CD8-positive, alpha-beta memory T cell (primary cell): ENCODE measurements at regions not wholly inside any gene's neighbourhood (a gene's known extent, or its start where the extent isn't known, plus 50 kb on each side); places are given as distances from the start of the nearest gene placed in this dataset.

ENCODE experiments used
- CTCF ChIA-PET: fragments of 350-600 bp; sonication (Branson Sonifier 250); formaldehyde crosslinking; loops from one replicate; lab custom pipeline; 2021; ENCODE audit warnings: antibody characterized with exemption; lab: Charles Lee
- POLR2A ChIA-PET: fragments of 350-600 bp; sonication (Branson Sonifier 250); formaldehyde crosslinking; loops from one replicate; lab custom pipeline; 2021; ENCODE audit warnings: antibody characterized with exemption; lab: Charles Lee
- DNase-seq, 5 donors: peaks; one replicate each; pipeline versions ENCODE4 v3.0.0 to v3.0.0-alpha.2; 2020 to 2022; ENCODE audit warnings: mixed read lengths in 1 of 5
- H3K27ac ChIP-seq: one replicate; pipeline ENCODE4 v1.7.0; 2013; ENCODE audit warnings: low read depth, mild to moderate bottlenecking, low read length, moderate library complexity
- H3K27me3 ChIP-seq: 2 replicates; pipeline ENCODE4 v1.7.0; 2013; ENCODE audit warnings: low read length, mild to moderate bottlenecking; ENCODE audit not compliant: insufficient read depth, poor library complexity, severe bottlenecking
- H3K36me3 ChIP-seq: 2 replicates; pipeline ENCODE4 v1.7.0; 2013; ENCODE audit warnings: mild to moderate bottlenecking, low read length, moderate library complexity; ENCODE audit not compliant: insufficient read depth
- H3K4me1 ChIP-seq: 2 replicates; pipeline ENCODE4 v1.7.0; 2013; ENCODE audit warnings: mild to moderate bottlenecking, low read length, moderate library complexity; ENCODE audit not compliant: insufficient read depth
- H3K4me3 ChIP-seq: 2 replicates; pipeline ENCODE4 v1.7.0; 2013; ENCODE audit warnings: mild to moderate bottlenecking, low read length
- H3K9me3 ChIP-seq: 2 replicates; pipeline ENCODE4 v1.7.0; 2013; ENCODE audit warnings: mild to moderate bottlenecking, low read length
- H3K27ac Mint-ChIP-seq, 8 donors: one replicate each; pipeline ENCODE4 v1.8.0; 2020 to 2021; ENCODE audit warnings: mixed read lengths in 8 of 8, mild to moderate bottlenecking in 6 of 8, inconsistent platforms in 3 of 8, moderate library complexity in 3 of 8
- H3K27me3 Mint-ChIP-seq, 2 donors: one replicate each; pipeline ENCODE4 v1.8.0; 2020 to 2021; ENCODE audit warnings: mixed read lengths in 2 of 2, mild to moderate bottlenecking in 1 of 2, moderate library complexity in 1 of 2
- H3K36me3 Mint-ChIP-seq, 3 donors: one replicate each; pipeline ENCODE4 v1.8.0; 2020 to 2021; ENCODE audit warnings: mixed read lengths in 3 of 3, inconsistent platforms in 1 of 3, mild to moderate bottlenecking in 1 of 3
- H3K4me1 Mint-ChIP-seq, 3 donors: one replicate each; pipeline ENCODE4 v1.8.0; 2020 to 2021; ENCODE audit warnings: mixed read lengths in 3 of 3, inconsistent platforms in 1 of 3, mild to moderate bottlenecking in 1 of 3
- H3K4me3 Mint-ChIP-seq, 7 donors: one replicate each; pipeline ENCODE4 v1.8.0; 2020 to 2021; ENCODE audit warnings: mixed read lengths in 7 of 7, mild to moderate bottlenecking in 6 of 7, moderate library complexity in 4 of 7, inconsistent platforms in 2 of 7
- H3K9me3 Mint-ChIP-seq, 5 donors: one replicate each; pipeline ENCODE4 v1.8.0; 2020 to 2022; ENCODE audit warnings: mixed read lengths in 5 of 5, mild to moderate bottlenecking in 3 of 5, moderate library complexity in 2 of 5, inconsistent platforms in 1 of 5

GRCh38 chr5:125162714-125163113 is 416.3 kb upstream of the ZNF608 start:
- Histone ChIP-seq H3K9me3 (no peaks in the 10 kb centered on the region), H3K27ac (no peak overlapping the region), H3K4me1 (no peaks in the 10 kb centered on the region), H3K4me3 (no peak overlapping the region), H3K27me3 (no peaks in the 10 kb centered on the region), H3K36me3 (no peaks in the 10 kb centered on the region)
- Mint-ChIP-seq H3K4me3 (no peak overlapping the region), H3K4me1 (no peaks in the 10 kb centered on the region), H3K9me3 (peaks cover 10 to 23% (median 16%) of the 10 kb centered on the region in 5 donors), H3K27me3 (no peaks in the 10 kb centered on the region), H3K27ac (no peak overlapping the region), H3K36me3 (no peaks in the 10 kb centered on the region)
- ChIA-PET POLR2A (no interaction called here), CTCF (no interaction called here)
- DNase-seq = no peak

GRCh38 chr5:125169396-125169795 is 423.0 kb upstream of the ZNF608 start:
- POLR2A ChIA-PET = no interaction called here

GRCh38 chr5:125171641-125172040 is 425.2 kb upstream of the ZNF608 start:
- H3K36me3 ChIP-seq = no peaks in the 10 kb centered on the region
- ChIA-PET CTCF (no interaction called here), POLR2A (no interaction called here)
- no peaks in the 10 kb centered on the region for H3K4me1 Mint-ChIP-seq
- DNase-seq = no peak
- H3K9me3 Mint-ChIP-seq = peaks cover 0 to 26% (median 3%) of the 10 kb centered on the region in 5 donors
- no peak overlapping the region for H3K4me3 Mint-ChIP-seq
- H3K27me3 Mint-ChIP-seq = peaks cover 0 to 1% of the 10 kb centered on the region in 2 donors
- H3K27ac ChIP-seq = no peak overlapping the region
- H3K27ac Mint-ChIP-seq = no peak overlapping the region
- H3K9me3 ChIP-seq = no peaks in the 10 kb centered on the region
- no peak overlapping the region for H3K4me3 ChIP-seq
- H3K27me3 ChIP-seq = no peaks in the 10 kb centered on the region
- no peaks in the 10 kb centered on the region for H3K4me1 ChIP-seq
- no peaks in the 10 kb centered on the region for H3K36me3 Mint-ChIP-seq

More at GRCh38 chr5:125169396-125169795, 423.0 kb upstream of the ZNF608 start:
- CTCF ChIA-PET = no interaction called here
- no peaks in the 10 kb centered on the region for H3K27me3 ChIP-seq
- Mint-ChIP-seq H3K4me3 (no peak overlapping the region), H3K27ac (no peak overlapping the region), H3K36me3 (no peaks in the 10 kb centered on the region), H3K4me1 (no peaks in the 10 kb centered on the region), H3K9me3 (peaks cover 2 to 20% (median 9%) of the 10 kb centered on the region in 5 donors), H3K27me3 (peaks cover 0 to 1% of the 10 kb centered on the region in 2 donors)
- no peaks in the 10 kb centered on the region for H3K9me3 ChIP-seq
- H3K36me3 ChIP-seq = no peaks in the 10 kb centered on the region
- H3K4me3 ChIP-seq = no peak overlapping the region
- no peak for DNase-seq
- no peaks in the 10 kb centered on the region for H3K4me1 ChIP-seq
- H3K27ac ChIP-seq = no peak overlapping the region

GRCh38 chr5:125175348-125176004 is 429.0 kb upstream of the ZNF608 start:
- H3K36me3 ChIP-seq = no peaks in the 10 kb centered on the region

GRCh38 chr5:125176005-125176390 is 429.6 kb upstream of the ZNF608 start:
- DNase-seq = no peak
- no peak overlapping the region for H3K4me3 ChIP-seq
- Mint-ChIP-seq H3K27me3 (peaks cover 0 to 1% of the 10 kb centered on the region in 2 donors), H3K4me1 (no peaks in the 10 kb centered on the region), H3K27ac (no peak overlapping the region), H3K9me3 (peaks cover 0 to 17% (median 6%) of the 10 kb centered on the region in 5 donors), H3K36me3 (no peaks in the 10 kb centered on the region), H3K4me3 (no peak overlapping the region)
- no peaks in the 10 kb centered on the region for H3K27me3 ChIP-seq
- ChIA-PET POLR2A (no interaction called here), CTCF (no interaction called here)
- H3K4me1 ChIP-seq = no peaks in the 10 kb centered on the region
- H3K27ac ChIP-seq = no peak overlapping the region
- no peaks in the 10 kb centered on the region for H3K36me3 ChIP-seq
- H3K9me3 ChIP-seq = no peaks in the 10 kb centered on the region

More at GRCh38 chr5:125175348-125176004, 429.0 kb upstream of the ZNF608 start:
- H3K4me3 Mint-ChIP-seq = no peak overlapping the region
- POLR2A ChIA-PET = no interaction called here
- no peak overlapping the region for H3K27ac Mint-ChIP-seq
- no peak overlapping the region for H3K27ac ChIP-seq
- no peaks in the 10 kb centered on the region for H3K4me1 Mint-ChIP-seq
- CTCF ChIA-PET = no interaction called here
- DNase-seq = no peak
- no peaks in the 10 kb centered on the region for H3K36me3 Mint-ChIP-seq
- H3K9me3 ChIP-seq = no peaks in the 10 kb centered on the region
- H3K4me1 ChIP-seq = no peaks in the 10 kb centered on the region
- peaks cover 0 to 1% of the 10 kb centered on the region in 2 donors for H3K27me3 Mint-ChIP-seq
- H3K9me3 Mint-ChIP-seq = peaks cover 0 to 17% (median 6%) of the 10 kb centered on the region in 5 donors
- no peak overlapping the region for H3K4me3 ChIP-seq
- no peaks in the 10 kb centered on the region for H3K27me3 ChIP-seq

- ChIA-PET CTCF (no interaction called here), POLR2A (no interaction called here)
- H3K36me3 Mint-ChIP-seq = no peaks in the 10 kb centered on the region
- DNase-seq = no peak
- Histone ChIP-seq H3K4me1 (no peaks in the 10 kb centered on the region), H3K27ac (no peak overlapping the region), H3K27me3 (no peaks in the 10 kb centered on the region), H3K9me3 (no peaks in the 10 kb centered on the region), H3K4me3 (no peak overlapping the region), H3K36me3 (no peaks in the 10 kb centered on the region)
- no peak overlapping the region for H3K27ac Mint-ChIP-seq
- H3K27me3 Mint-ChIP-seq = peaks cover 0 to 1% of the 10 kb centered on the region in 2 donors
- no peak overlapping the region for H3K4me3 Mint-ChIP-seq
- peaks cover 0 to 17% (median 6%) of the 10 kb centered on the region in 5 donors for H3K9me3 Mint-ChIP-seq
- no peaks in the 10 kb centered on the region for H3K4me1 Mint-ChIP-seq
Measured at GRCh38 chr5:125177340-125177739, 430.9 kb upstream of the ZNF608 start.

GRCh38 chr5:125179612-125180011 is 433.2 kb upstream of the ZNF608 start:
- POLR2A ChIA-PET = no interaction called here

GRCh38 chr5:125180231-125180829 is 433.9 kb upstream of the ZNF608 start:
- no peaks in the 10 kb centered on the region for H3K9me3 ChIP-seq
- Mint-ChIP-seq H3K4me1 (no peaks in the 10 kb centered on the region), H3K27me3 (no peaks in the 10 kb centered on the region), H3K9me3 (peaks cover 0 to 8% (median 4%) of the 10 kb centered on the region in 5 donors), H3K36me3 (no peaks in the 10 kb centered on the region), H3K27ac (no peak overlapping the region), H3K4me3 (no peak overlapping the region)
- no peaks in the 10 kb centered on the region for H3K4me1 ChIP-seq
- ChIA-PET POLR2A (no interaction called here), CTCF (no interaction called here)
- H3K4me3 ChIP-seq = no peak overlapping the region
- no peaks in the 10 kb centered on the region for H3K36me3 ChIP-seq
- H3K27ac ChIP-seq = no peak overlapping the region
- no peaks in the 10 kb centered on the region for H3K27me3 ChIP-seq
- no peak for DNase-seq

More at GRCh38 chr5:125179612-125180011, 433.2 kb upstream of the ZNF608 start:
- Histone ChIP-seq H3K4me3 (no peak overlapping the region), H3K27ac (no peak overlapping the region), H3K9me3 (no peaks in the 10 kb centered on the region), H3K27me3 (no peaks in the 10 kb centered on the region), H3K4me1 (no peaks in the 10 kb centered on the region), H3K36me3 (no peaks in the 10 kb centered on the region)
- Mint-ChIP-seq H3K4me3 (no peak overlapping the region), H3K27ac (no peak overlapping the region), H3K4me1 (no peaks in the 10 kb centered on the region), H3K36me3 (no peaks in the 10 kb centered on the region), H3K9me3 (peaks cover 0 to 8% (median 4%) of the 10 kb centered on the region in 5 donors), H3K27me3 (no peaks in the 10 kb centered on the region)
- no peak for DNase-seq
- CTCF ChIA-PET = no interaction called here
